GM08714 (cell line): ENCODE measurements at regions not wholly inside any gene's neighbourhood (a gene's known extent, or its start where the extent isn't known, plus 50 kb on each side); places are given as distances from the start of the nearest gene placed in this dataset.

Experiments used
- H3K4me3 ChIP-seq: fragments of 200-500 bp; sonication (Bioruptor generic); 2 replicates; pipeline ENCODE4 v1.5.1; 2014; ENCODE audit warnings: mild to moderate bottlenecking, low read length, inconsistent platforms
- ZNF274 ChIP-seq: IDR thresholded peaks from 2 replicates; pipeline ENCODE4 v1.6.1; 2012; ENCODE audit warnings: mild to moderate bottlenecking, low read depth, low read length

GRCh38 chr5:72045692-72046091 lies 61.6 kb upstream of the MAP1B start:
- no peak overlapping the region for H3K4me3 ChIP-seq
- no peak for TF ChIP-seq ZNF274

GRCh38 chr5:72046106-72046505 lies 61.2 kb upstream of the MAP1B start:
- H3K4me3 ChIP-seq, result no peak overlapping the region
- TF ChIP-seq ZNF274, result no peak

GRCh38 chr5:72055636-72056035 lies 51.6 kb upstream of the MAP1B start:
- no peak for TF ChIP-seq ZNF274

More at GRCh38 chr5:72055636-72056035, 51.6 kb upstream of the MAP1B start:
- H3K4me3 ChIP-seq, result no peak overlapping the region
